ENCODE measurements at regions not wholly inside any gene's neighbourhood (a gene's known extent, or its start where the extent isn't known, plus 50 kb on each side); places are given as distances from the start of the nearest gene placed in this dataset.
"Not testable (repeated sequence)": the region's sequence is repeated elsewhere in the genome, so short reads cannot be mapped to it uniquely, and the experiment has no call there.

DNA sequence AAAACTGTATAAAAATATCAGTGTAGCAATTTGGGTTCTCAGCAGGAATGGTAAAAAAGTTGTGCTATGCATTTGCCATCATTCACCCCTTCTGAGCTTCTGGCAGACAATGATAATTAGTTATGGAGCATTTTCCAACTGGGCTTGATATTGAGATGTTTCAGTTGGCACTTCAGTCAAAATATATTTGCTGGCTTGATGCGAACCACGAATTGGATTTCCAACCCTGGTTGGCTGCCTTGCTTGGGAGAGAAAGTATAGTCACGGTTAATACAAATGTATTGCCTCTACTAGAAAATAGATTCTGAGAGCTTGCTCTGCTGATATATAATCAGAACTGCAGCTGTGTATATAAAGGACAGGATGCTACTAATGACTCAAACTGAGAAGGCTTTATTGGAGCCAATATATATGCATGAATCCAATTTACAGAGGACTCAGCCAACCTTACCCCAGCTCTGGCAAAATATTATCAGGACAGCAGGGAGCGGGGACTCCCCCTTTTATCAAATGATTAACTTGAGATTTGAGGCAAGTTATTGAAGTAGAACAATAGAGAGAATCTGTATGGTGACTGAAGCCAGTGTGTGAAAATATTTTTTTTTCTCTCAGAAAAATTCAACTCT is 219.8 kb upstream of the SMIM30 start:
- H3K9me3 ChIP-seq = no peaks in the 10 kb centered on the region
- no peaks in the 10 kb centered on the region for H3K4me1 ChIP-seq
- no peak overlapping the region for H3K4me3 ChIP-seq
- H3K27me3 ChIP-seq = no peaks in the 10 kb centered on the region
- DNase-seq (no peak), ATAC-seq (no peak)
- no peak for TF ChIP-seq CTCF (IDR thresholded peaks at IDR 0.05)
- no peak overlapping the region for H3K27ac ChIP-seq
- H3K36me3 ChIP-seq = no peaks in the 10 kb centered on the region
- intact Hi-C loops (cut with DNase I) = no loop called here

DNA sequence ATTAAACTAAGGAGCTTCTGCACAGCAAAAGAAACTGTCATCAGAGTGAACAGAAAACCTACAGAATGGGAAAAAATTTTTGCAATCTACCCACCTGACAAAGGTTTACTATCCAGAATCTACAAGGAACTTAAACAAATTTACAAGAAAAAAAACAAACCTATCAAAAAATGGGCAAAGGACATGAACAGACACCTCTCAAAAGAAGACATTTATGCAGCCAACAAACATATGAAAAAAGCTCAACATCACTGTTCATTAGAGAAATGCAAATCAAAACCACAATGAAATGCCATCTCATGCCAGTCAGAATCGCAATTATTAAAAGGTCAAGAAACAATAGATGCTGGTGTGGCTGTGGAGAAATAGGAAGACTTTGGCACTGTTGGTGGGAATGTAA is 218.5 kb upstream of the SMIM30 start:
- DNase-seq; H3K4me1 ChIP-seq; H3K9me3 ChIP-seq; H3K36me3 ChIP-seq; H3K27ac ChIP-seq; intact Hi-C loops (cut with DNase I); ATAC-seq; H3K27me3 ChIP-seq; H3K4me3 ChIP-seq: not testable (repeated sequence)

DNA sequence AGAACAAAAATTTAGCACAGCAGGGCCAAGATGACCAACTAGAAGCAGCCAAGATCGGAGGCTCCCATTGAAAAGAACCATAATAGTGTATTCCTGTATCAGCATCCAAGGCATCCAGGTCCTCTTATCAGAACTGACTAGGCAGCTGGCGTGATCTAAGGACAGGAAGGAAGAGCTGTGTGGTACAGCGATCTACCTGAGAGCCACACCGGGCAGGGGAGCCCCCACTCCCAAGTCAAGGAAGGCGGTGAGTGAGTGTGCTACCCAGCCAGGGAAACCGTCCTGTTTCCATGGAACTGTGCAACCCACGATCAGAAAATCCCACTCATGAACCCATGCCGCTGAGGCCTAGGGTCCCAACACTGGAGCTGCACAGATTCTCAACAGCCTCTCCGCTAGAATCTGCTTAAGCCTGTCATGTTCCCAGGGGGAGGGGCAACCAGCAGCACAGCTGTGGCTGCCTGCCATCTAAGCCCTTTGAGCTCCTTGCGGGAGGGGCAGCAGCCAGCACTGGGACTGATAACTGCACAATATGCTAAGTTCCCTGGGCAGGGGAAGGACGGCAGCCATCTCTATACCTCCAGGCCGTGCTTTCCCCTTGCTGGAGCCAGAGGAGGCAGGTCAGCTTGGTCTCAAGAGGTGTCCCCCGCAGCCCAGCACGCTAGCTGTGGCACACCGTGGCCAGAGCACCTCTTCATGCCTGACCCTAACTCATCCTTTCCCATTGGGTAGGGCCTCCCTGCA is 213.0 kb upstream of the SMIM30 start:
- ATAC-seq = no peak
- no peaks in the 10 kb centered on the region for H3K36me3 ChIP-seq
- H3K4me1 ChIP-seq = no peaks in the 10 kb centered on the region
- H3K27ac ChIP-seq = no peak overlapping the region
- H3K27me3 ChIP-seq = no peaks in the 10 kb centered on the region
- TF ChIP-seq CTCF (IDR thresholded peaks at IDR 0.05) = no peak
- intact Hi-C loops (cut with DNase I) = no loop called here
- no peak for DNase-seq
- no peaks in the 10 kb centered on the region for H3K9me3 ChIP-seq
- no peak overlapping the region for H3K4me3 ChIP-seq

DNA sequence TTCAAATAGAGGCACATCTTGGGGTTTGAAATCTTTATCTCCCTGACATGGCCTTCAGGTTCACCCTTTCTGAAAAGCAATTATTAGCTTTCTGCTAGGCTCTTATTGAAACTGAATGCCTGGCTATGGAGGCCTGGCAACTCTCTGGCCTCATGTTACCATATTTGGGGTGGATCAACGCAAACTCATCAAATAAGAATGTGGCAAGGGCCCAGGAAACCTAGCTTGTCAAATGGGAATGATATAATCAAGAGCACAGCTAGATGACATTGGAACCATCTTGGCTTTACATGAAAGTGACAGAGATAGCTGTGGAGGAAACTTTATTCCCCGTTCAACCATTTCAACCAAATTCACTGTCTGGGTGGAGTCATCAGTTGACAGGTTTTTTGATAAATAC is 202.8 kb upstream of the SMIM30 start:
- H3K27me3 ChIP-seq = no peaks in the 10 kb centered on the region
- no peak for DNase-seq

DNA sequence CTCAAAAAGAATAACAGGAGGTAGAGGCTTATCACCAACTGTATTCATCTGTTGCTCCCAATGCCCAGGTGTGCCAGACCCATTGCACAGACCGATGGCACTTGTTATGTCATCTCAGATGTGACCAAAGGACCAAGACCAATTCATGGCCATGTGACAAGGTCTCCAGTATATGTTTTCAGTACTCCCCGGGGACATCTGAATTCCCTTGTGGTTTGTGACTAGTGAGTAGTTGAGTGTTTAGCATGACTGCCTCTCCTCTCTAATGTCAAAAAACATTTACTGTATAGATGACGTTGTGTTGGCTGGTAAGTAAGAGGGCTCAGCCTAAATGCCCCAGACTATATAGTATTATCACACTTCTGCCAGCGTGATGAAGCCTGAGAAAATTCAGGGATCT is 202.1 kb upstream of the SMIM30 start:
- H3K36me3 ChIP-seq = no peaks in the 10 kb centered on the region
- no peak overlapping the region for H3K4me3 ChIP-seq
- no peak for TF ChIP-seq CTCF (IDR thresholded peaks at IDR 0.05)
- DNase-seq (no peak), ATAC-seq (no peak)
- H3K9me3 ChIP-seq = no peaks in the 10 kb centered on the region
- intact Hi-C loops (cut with DNase I) = no loop called here
- no peaks in the 10 kb centered on the region for H3K4me1 ChIP-seq
- H3K27ac ChIP-seq = no peak overlapping the region
- no peaks in the 10 kb centered on the region for H3K27me3 ChIP-seq

More for the DNA sequence above, 202.8 kb upstream of the SMIM30 start:
- no peaks in the 10 kb centered on the region for H3K4me1 ChIP-seq
- no peak overlapping the region for H3K27ac ChIP-seq
- no peak overlapping the region for H3K4me3 ChIP-seq
- intact Hi-C loops (cut with DNase I) = no loop called here
- ATAC-seq = no peak
- no peaks in the 10 kb centered on the region for H3K36me3 ChIP-seq
- TF ChIP-seq CTCF (IDR thresholded peaks at IDR 0.05) = no peak
- no peaks in the 10 kb centered on the region for H3K9me3 ChIP-seq

DNA sequence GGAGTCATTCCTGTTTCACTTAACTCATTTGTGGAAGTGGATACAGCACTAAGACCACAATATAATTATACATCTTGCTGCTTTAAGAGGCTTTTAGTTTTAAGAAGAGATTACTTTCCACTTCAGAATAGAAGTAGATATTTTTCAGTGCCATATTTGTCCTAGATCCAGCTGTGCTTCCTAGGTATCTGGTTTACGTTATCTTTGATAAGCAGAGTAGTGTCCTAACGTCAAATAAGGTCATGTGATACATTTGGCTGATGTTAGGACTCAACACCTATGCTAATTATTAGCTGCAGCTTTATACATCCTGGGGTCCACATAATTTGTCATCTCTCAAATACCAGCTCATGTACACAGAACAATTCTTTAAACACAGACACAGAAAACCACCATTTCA is 196.2 kb upstream of the SMIM30 start:
- no peak for TF ChIP-seq CTCF (IDR thresholded peaks at IDR 0.05)
- Histone ChIP-seq H3K9me3 (no peaks in the 10 kb centered on the region), H3K27ac (no peak overlapping the region), H3K27me3 (no peaks in the 10 kb centered on the region), H3K36me3 (no peaks in the 10 kb centered on the region), H3K4me3 (no peak overlapping the region), H3K4me1 (no peaks in the 10 kb centered on the region)
- intact Hi-C loops (cut with DNase I) = no loop called here
- no peak for ATAC-seq
- DNase-seq = no peak

Measured in upper lobe of right lung (tissue), 1 donor.